ENCODE measurements at regions not wholly inside any gene's neighbourhood (a gene's known extent, or its start where the extent isn't known, plus 50 kb on each side); places are given as distances from the start of the nearest gene placed in this dataset.

DNA sequence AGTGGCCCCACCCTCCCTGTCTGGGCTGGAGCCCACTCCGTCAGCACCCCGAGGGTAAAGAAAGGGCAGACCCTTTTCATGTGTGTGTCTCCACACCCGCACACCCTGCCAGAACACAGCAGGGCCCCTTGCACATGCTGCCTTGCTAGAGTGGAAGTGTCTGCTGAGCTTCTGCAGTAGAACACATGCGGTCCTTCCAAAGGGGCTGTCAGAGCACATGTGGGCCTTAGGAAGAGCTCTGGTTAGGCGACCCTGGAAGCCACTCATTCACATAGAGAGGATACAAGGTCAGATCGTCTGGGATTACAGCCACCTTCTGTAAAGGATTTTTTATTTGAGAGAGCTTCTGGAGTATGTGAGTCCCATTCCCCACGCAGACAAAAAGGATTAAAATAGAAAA, 613.2 kb upstream of the RAB6C start:
- TF ChIP-seq, protein P1, sequence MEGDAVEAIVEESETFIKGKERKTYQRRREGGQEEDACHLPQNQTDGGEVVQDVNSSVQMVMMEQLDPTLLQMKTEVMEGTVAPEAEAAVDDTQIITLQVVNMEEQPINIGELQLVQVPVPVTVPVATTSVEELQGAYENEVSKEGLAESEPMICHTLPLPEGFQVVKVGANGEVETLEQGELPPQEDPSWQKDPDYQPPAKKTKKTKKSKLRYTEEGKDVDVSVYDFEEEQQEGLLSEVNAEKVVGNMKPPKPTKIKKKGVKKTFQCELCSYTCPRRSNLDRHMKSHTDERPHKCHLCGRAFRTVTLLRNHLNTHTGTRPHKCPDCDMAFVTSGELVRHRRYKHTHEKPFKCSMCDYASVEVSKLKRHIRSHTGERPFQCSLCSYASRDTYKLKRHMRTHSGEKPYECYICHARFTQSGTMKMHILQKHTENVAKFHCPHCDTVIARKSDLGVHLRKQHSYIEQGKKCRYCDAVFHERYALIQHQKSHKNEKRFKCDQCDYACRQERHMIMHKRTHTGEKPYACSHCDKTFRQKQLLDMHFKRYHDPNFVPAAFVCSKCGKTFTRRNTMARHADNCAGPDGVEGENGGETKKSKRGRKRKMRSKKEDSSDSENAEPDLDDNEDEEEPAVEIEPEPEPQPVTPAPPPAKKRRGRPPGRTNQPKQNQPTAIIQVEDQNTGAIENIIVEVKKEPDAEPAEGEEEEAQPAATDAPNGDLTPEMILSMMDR (IDR thresholded peaks at IDR 0.05) = no peak
- TF ChIP-seq POLR2A (IDR thresholded peaks at IDR 0.05) = no peak

All from lower leg skin (tissue), 3 donors.